ENCODE measurements at regions not wholly inside any gene's neighbourhood (a gene's known extent, or its start where the extent isn't known, plus 50 kb on each side); places are given as distances from the start of the nearest gene placed in this dataset.

DNA sequence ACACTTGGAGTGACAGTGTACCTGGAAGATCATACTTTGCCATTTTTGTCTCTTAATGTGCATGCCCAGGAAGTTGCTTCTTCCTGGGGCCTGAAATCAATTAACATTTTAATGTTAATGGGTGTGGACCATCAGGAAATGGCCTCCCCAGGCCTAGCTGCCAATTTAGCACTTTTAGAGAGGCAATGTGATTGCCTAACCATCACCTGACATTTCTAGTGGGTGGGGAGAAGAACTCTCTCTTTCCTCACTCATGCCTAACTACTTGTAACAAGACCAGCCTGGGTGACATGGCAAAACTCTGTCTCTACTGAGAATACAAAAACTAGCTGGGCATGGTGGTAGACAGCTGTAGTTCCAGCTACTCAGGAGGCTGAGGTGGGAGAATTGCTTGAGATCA is 549.0 kb upstream of the RGS18 start:
- TF ChIP-seq, protein P1, sequence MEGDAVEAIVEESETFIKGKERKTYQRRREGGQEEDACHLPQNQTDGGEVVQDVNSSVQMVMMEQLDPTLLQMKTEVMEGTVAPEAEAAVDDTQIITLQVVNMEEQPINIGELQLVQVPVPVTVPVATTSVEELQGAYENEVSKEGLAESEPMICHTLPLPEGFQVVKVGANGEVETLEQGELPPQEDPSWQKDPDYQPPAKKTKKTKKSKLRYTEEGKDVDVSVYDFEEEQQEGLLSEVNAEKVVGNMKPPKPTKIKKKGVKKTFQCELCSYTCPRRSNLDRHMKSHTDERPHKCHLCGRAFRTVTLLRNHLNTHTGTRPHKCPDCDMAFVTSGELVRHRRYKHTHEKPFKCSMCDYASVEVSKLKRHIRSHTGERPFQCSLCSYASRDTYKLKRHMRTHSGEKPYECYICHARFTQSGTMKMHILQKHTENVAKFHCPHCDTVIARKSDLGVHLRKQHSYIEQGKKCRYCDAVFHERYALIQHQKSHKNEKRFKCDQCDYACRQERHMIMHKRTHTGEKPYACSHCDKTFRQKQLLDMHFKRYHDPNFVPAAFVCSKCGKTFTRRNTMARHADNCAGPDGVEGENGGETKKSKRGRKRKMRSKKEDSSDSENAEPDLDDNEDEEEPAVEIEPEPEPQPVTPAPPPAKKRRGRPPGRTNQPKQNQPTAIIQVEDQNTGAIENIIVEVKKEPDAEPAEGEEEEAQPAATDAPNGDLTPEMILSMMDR (IDR thresholded peaks at IDR 0.05; ENCODE audit: insufficient read depth, low read depth, low read length), result no peak
- TF ChIP-seq EZH2 (IDR thresholded peaks at IDR 0.05; ENCODE audit: insufficient read depth, low read length), result no peak
